Astrocyte of the spinal cord (primary cell): ENCODE measurements at regions not wholly inside any gene's neighbourhood (a gene's known extent, or its start where the extent isn't known, plus 50 kb on each side); places are given as distances from the start of the nearest gene placed in this dataset.
"Not testable (repeated sequence)": the region's sequence is repeated elsewhere in the genome, so short reads cannot be mapped to it uniquely, and the experiment has no call there.

Source experiments
- DNase-seq: peaks from one replicate; pipeline ENCODE4 v3.0.0; 2011; ENCODE audit warnings: low read depth, low spot score
- H3K4me3 ChIP-seq: 2 replicates; pipeline ENCODE4 v1.5.1; 2011; ENCODE audit warnings: low read depth, mild to moderate bottlenecking, low read length, moderate library complexity
- in situ Hi-C: cut with HindIII; loops from 2 replicates; pipeline ENCODE4 v1.10.0; 2017; ENCODE audit warnings: low sequenced_read_pairs
- TF ChIP-seq, protein P1 (sequence below): IDR thresholded peaks from 2 replicates; pipeline ENCODE4 v1.5.1; 2012; ENCODE audit warnings: low read depth, mild to moderate bottlenecking, low read length, inconsistent platforms

GRCh38 chr3:66836363-66837152 lies 161.5 kb upstream of the KBTBD8 start:
- H3K4me3 ChIP-seq = no peak overlapping the region
- peak; percentile 20 for DNase-seq
- in situ Hi-C loops = no loop called here
- TF ChIP-seq, protein P1, sequence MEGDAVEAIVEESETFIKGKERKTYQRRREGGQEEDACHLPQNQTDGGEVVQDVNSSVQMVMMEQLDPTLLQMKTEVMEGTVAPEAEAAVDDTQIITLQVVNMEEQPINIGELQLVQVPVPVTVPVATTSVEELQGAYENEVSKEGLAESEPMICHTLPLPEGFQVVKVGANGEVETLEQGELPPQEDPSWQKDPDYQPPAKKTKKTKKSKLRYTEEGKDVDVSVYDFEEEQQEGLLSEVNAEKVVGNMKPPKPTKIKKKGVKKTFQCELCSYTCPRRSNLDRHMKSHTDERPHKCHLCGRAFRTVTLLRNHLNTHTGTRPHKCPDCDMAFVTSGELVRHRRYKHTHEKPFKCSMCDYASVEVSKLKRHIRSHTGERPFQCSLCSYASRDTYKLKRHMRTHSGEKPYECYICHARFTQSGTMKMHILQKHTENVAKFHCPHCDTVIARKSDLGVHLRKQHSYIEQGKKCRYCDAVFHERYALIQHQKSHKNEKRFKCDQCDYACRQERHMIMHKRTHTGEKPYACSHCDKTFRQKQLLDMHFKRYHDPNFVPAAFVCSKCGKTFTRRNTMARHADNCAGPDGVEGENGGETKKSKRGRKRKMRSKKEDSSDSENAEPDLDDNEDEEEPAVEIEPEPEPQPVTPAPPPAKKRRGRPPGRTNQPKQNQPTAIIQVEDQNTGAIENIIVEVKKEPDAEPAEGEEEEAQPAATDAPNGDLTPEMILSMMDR = peak; percentile 12

DNA sequence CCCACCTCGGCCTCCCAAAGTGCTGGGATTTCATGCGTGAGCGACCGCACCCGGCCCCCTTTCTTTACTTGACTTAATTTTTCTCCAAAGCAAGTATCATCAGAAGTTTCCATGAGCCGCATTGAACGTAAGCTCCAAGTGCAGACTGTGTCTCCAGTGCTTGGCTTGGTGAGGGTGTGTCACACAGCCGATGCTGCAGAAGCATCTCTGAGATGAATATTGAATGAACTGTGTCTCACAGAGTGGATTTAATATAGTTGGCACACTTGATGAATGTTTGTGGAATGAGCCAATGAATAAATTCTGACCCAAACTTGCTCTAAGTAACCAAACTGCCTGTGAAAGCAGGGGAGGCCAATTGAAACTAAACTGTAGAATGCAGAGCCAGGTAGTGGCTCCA lies 159.4 kb upstream of the KBTBD8 start:
- no peak overlapping the region for H3K4me3 ChIP-seq
- no peak for DNase-seq
- TF ChIP-seq, protein P1 = no peak
- in situ Hi-C loops = no loop called here

- H3K4me3 ChIP-seq = no peak overlapping the region
- TF ChIP-seq, protein P1 = no peak
- in situ Hi-C loops = no loop called here
- DNase-seq = no peak
Observed at GRCh38 chr3:66839508-66839907, 158.6 kb upstream of the KBTBD8 start.

DNA sequence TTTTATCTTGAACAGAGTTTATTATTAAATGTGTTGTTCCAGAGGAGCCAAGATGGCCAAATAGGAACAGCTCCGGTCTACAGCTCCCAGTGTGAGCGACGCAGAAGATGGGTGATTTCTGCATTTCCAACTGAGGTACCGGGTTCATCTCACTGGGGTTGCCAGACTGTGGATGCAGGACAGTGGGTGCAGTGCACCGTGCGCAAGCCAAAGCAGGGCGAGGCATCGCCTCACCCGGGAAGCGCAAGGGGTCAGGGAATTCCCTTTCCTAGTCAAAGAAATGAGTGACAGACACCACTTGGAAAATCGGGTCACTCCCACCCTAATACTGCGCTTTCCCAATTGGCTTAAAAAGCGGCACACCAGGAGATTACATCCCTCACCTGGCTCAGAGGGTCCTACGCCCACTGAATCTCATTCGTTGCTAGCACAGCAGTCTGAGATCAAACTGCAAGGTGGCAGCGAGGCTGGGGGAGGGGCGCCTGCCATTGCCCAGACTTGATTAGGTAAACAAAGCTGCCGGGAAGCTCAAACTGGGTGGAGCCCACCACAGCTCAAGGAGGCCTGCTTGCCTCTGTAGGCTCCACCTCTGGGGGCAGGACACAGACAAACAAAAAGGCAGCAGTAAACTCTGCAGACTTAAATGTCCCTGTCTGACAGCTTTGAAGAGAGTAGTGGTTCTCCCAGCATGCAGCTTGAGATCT lies 155.2 kb upstream of the KBTBD8 start:
- in situ Hi-C loops, H3K4me3 ChIP-seq, DNase-seq: not testable (repeated sequence)

DNA sequence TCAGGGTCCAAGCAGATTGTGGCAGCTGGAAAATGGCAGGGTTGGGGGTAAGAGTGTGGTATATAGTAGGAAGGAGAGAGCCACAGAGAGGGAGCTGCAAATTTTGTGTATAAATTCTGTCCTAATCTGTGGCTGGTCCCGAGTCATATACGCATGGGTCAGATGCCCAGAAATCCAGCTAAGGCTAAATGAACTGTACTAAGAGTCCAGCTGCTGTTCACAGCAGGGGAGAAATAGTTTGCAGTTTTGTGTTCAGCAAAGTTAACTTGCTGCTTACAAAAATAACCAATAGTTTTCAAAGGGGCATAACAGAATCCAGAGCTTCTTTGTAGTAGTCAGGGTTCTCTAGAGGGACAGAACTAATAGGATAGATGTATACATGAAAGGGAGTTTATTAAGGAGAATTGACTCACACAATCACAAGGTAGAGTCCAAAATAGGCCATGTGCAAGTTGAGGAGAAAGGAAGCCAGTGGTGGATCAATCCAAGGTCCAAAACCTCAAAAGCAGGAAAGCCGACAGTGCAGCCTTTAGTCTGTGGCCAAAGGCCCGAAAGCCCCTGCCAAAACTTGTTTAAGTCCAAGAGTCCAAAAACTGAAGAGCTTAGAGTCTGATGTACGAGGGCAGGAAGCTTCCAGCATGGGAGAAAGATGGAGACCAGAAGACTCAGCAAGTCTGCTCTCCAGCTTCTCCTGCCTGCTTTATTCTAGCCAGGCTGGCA lies 146.1 kb upstream of the KBTBD8 start:
- no peak overlapping the region for H3K4me3 ChIP-seq
- TF ChIP-seq, protein P1 = no peak
- in situ Hi-C loops = no loop called here
- DNase-seq = peak; percentile 48

DNA sequence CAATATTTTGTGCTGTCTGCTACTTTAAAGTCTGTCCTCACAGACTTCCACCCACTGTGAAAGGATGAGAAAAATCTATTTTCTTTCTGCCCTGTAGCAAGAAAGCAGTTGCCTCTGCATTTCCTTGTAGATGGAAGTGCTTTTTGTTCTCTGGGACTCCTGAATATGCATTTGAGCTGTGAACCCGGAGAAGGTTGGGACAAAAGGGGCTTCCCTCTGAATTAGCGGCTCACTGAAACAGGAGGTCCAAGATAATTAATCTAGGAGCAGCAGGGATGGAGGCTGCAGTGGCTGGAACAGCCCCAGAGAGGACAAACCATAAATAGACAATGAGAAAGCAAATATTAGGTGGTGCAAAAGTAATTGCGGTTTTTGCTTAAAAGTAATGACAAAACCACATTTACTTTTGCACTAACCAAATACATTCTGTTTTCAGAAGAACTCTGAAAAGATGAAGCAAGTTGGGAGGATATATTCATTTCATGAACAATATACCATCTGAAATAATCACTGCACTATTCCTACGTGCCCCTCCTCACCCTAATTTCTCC lies 143.4 kb upstream of the KBTBD8 start:
- no peak overlapping the region for H3K4me3 ChIP-seq
- TF ChIP-seq, protein P1 = no peak
- no peak for DNase-seq
- in situ Hi-C loops = no loop called here
